ENCODE measurements at regions not wholly inside any gene's neighbourhood (a gene's known extent, or its start where the extent isn't known, plus 50 kb on each side); places are given as distances from the start of the nearest gene placed in this dataset.

- TF ChIP-seq CTCF (IDR thresholded peaks at IDR 0.05), result no peak
- intact Hi-C loops (cut with DNase I), result no loop called here
- H3K9ac ChIP-seq (ENCODE audit: low read depth in 2 of 2, low read length in 2 of 2), result no peak overlapping the region
- H3K9me3 ChIP-seq, result no peaks in the 10 kb centered on the region
- H3K36me3 ChIP-seq, result no peaks in the 10 kb centered on the region
- no peak overlapping the region for H3K4me3 ChIP-seq
- H3K4me1 ChIP-seq, result no peaks in the 10 kb centered on the region
- no peaks in the 10 kb centered on the region for H3K27me3 ChIP-seq
- H3K27ac ChIP-seq, result no peak overlapping the region
- DNase-seq, result no peak
These were observed 122.4 kb upstream of the KRR1 start for GRCh38 chr12:75633789-75634188.

- Histone ChIP-seq H3K36me3 (no peaks in the 10 kb centered on the region), H3K27ac (no peak overlapping the region), H3K9ac (ENCODE audit: low read depth in 2 of 2, low read length in 2 of 2) (no peak overlapping the region), H3K27me3 (no peaks in the 10 kb centered on the region), H3K9me3 (no peaks in the 10 kb centered on the region), H3K4me3 (no peak overlapping the region), H3K4me1 (no peaks in the 10 kb centered on the region)
- no peak for DNase-seq
- intact Hi-C loops (cut with DNase I), result no loop called here
- TF ChIP-seq CTCF (IDR thresholded peaks at IDR 0.05), result no peak
These were observed 121.0 kb upstream of the KRR1 start for GRCh38 chr12:75632442-75632841.

GRCh38 chr12:75631831-75632230 lies 120.4 kb upstream of the KRR1 start:
- intact Hi-C loops (cut with DNase I), result no loop called here
- Histone ChIP-seq H3K27me3 (no peaks in the 10 kb centered on the region), H3K9ac (ENCODE audit: low read depth in 2 of 2, low read length in 2 of 2) (no peak overlapping the region), H3K27ac (no peak overlapping the region), H3K9me3 (no peaks in the 10 kb centered on the region), H3K36me3 (no peaks in the 10 kb centered on the region), H3K4me3 (no peak overlapping the region), H3K4me1 (no peaks in the 10 kb centered on the region)
- TF ChIP-seq CTCF (IDR thresholded peaks at IDR 0.05), result no peak
- DNase-seq, result no peak

GRCh38 chr12:75630091-75630490 lies 118.7 kb upstream of the KRR1 start:
- Histone ChIP-seq H3K4me1 (no peaks in the 10 kb centered on the region), H3K36me3 (no peaks in the 10 kb centered on the region), H3K4me3 (no peak overlapping the region), H3K9me3 (no peaks in the 10 kb centered on the region), H3K27me3 (no peaks in the 10 kb centered on the region), H3K9ac (ENCODE audit: low read depth in 2 of 2, low read length in 2 of 2) (no peak overlapping the region), H3K27ac (no peak overlapping the region)
- no peak for DNase-seq
- TF ChIP-seq CTCF (IDR thresholded peaks at IDR 0.05), result no peak
- intact Hi-C loops (cut with DNase I), result no loop called here

- TF ChIP-seq CTCF (IDR thresholded peaks at IDR 0.05), result no peak
- Histone ChIP-seq H3K9me3 (no peaks in the 10 kb centered on the region), H3K27ac (no peak overlapping the region), H3K36me3 (no peaks in the 10 kb centered on the region), H3K9ac (ENCODE audit: low read depth in 2 of 2, low read length in 2 of 2) (no peak overlapping the region), H3K27me3 (no peaks in the 10 kb centered on the region), H3K4me1 (no peaks in the 10 kb centered on the region), H3K4me3 (no peak overlapping the region)
- intact Hi-C loops (cut with DNase I), result loop anchor here (5.0 kb wide), 1 partner anchor 408 kb away; no protein-coding TSS in a partner anchor
- no peak for DNase-seq
These were observed 117.5 kb upstream of the KRR1 start for GRCh38 chr12:75628916-75629315.

- TF ChIP-seq CTCF (IDR thresholded peaks at IDR 0.05), result no peak
- no peak overlapping the region for H3K27ac ChIP-seq
- intact Hi-C loops (cut with DNase I), result loop anchor here (5.0 kb wide), 1 partner anchor 409 kb away; no protein-coding TSS in a partner anchor
- no peaks in the 10 kb centered on the region for H3K27me3 ChIP-seq
- no peaks in the 10 kb centered on the region for H3K4me1 ChIP-seq
- H3K36me3 ChIP-seq, result no peaks in the 10 kb centered on the region
- H3K4me3 ChIP-seq, result no peak overlapping the region
- H3K9ac ChIP-seq (ENCODE audit: low read depth in 2 of 2, low read length in 2 of 2), result no peak overlapping the region
- no peaks in the 10 kb centered on the region for H3K9me3 ChIP-seq
- no peak for DNase-seq
These were observed 117.1 kb upstream of the KRR1 start for GRCh38 chr12:75628511-75628910.

Data from colonic mucosa (tissue), 4 donors.